ENCODE measurements at regions not wholly inside any gene's neighbourhood (a gene's known extent, or its start where the extent isn't known, plus 50 kb on each side); places are given as distances from the start of the nearest gene placed in this dataset.

GRCh38 chr22:27437570-27437969 is 364.0 kb downstream of the MN1 start:
- no peak for DNase-seq

DNA sequence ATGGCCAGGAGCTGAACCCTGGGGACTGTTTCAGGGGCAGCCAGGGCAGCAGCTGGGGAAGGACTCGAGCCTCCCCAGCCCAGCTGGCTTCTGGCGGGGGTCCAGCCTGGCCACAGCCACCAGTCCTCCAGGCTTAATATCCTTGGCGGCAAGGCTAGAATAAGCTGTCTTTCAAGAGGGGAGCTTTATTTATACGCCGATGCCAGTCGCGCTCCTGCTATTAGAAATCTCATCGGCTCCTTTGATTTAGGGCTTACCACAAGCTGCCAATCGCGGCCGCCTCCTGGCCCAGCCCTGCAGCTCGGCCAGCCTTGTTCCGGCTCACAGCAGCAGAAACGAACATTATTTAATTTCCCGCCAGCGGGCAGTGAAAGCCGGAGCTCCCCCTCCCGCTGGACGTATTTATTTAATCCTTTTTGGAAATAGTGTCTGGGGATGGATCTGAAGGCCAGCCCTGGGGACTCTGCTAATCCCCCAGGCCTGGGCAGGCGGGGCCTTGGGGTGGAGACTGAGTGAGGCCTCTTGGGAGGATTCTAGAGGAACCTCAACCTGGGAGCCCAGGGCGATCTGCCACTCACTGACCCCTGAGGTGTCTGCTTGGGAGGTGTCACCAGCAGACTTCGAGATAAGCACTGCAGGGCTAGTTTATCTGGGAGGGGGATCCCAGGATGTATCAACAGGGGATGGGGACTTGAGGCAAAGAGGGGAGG is 363.1 kb downstream of the MN1 start:
- DNase-seq = no peak

DNA sequence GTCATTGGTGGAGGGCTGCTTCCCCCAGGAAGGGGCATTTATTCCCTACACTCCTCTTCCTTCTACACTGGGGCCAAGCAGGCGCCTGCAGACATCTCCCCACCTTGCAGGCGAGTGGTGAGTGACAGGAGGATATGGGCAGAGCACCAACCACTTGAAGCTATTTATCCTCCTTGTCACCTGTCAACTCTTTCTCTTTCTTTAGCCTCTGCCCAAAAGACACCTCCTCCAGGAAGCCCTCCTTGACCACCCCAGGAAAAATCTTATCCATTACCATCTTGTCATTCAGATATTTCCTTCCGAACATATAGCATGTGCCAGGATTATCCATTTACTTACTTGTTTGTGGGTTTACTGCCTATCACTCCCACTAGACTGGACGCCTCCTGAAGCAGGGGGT is 362.4 kb downstream of the MN1 start:
- DNase-seq = no peak

DNA sequence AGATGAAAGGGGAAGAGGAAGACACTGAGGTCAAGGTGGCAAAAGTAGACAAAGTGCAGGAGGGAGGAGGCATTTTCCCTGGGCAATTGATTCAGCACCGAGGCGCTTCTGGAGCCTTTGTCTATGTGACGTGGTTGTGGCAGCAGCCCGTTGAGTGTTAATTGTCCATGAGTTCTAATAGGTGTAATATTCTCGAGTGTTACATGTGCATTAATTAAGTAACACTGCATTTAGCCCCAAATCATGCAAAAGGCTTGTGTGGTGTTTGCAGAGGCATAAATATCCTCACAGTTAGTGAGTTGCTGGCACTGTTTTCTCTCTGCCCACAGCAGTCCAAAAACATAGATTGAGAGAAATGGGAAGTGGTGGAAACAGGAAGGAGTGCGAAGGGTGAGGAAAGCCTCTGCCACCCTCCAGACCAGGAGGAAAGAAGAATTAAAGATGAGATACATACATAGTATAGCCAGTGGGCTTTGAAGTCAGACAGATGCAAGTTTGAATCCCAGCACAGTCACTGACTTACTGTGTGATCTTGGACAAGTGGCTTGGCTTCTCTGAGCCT is 361.2 kb downstream of the MN1 start:
- no peak for DNase-seq

DNA sequence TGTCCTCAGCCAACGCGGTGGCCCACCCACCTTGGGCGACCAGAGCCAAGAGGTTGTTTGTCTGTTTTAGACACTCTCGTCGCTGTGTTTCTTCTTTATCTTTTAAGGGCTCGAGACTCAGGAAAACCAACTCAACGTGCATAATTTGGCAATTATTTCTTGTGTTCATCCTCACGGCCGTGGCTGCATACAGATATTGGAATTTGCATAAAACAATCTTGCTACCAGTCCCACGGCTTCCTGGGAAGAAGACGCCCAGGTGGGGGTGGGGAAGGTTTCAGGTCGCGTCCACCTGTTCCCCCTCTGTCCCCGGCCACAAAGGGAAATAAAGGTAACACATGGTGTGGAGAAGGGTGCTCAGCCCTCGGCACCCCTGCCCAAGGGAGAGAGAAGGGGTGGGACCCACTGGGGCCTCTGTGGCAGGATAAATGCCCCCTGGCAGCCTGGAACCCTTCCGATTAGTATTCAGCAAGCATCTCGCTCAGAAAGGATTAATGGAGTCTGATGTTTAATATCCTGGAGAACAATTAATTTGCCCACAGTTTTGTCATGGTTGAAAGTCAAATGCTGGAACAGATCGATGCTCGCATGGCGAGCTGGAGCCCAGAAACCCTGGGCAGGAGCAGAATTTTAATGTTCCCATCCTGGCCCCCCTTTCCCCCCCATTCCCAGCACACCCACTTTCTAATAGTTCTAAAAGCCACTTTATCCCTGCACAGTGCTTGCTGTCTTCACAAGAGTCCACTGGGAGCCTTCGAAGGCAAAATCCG is 359.7 kb downstream of the MN1 start:
- DNase-seq = no peak

GRCh38 chr22:27443306-27443705 is 358.2 kb downstream of the MN1 start:
- no peak for DNase-seq

DNA sequence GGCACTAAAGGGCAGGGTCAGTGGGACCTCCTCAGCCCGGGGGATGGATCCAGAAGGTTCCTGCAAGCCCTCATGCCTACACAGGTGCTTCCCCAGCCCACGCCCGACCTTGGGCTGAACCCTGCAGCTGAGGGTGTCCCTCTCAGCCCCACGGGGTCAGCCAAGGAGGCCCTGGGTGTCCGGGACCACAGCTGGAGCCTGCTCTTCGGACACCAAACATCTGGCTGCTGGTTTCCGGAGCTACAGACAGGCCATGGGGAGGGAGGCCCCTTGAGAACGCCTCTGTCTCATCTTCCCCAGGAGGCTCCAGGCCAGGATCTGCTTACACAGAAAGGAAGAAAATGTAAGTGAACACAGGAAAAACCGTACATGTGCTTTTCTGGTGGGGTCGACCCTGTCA is 355.7 kb downstream of the MN1 start:
- no peak for DNase-seq

GRCh38 chr22:27447289-27447688 is 354.3 kb downstream of the MN1 start:
- DNase-seq = no peak

DNA sequence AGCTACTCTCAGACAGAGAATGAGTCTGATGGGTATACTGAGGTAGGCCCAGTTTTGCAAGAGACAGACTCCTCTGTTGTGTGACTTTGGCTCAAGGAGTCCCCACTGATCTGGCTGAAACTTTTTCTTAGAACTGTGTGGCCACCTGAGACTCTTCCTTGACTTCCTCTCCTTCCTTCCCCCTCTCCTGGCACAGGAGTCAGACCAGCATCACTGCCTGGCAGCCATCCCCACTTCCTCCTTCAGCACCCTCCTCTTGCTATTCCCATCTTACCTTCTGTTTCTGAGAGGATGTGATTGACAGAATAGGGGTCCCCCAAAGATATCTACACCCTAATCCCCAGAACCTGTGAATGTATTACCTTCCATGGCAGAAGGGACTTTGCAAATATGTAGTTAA is 351.1 kb downstream of the MN1 start:
- no peak for DNase-seq

DNA sequence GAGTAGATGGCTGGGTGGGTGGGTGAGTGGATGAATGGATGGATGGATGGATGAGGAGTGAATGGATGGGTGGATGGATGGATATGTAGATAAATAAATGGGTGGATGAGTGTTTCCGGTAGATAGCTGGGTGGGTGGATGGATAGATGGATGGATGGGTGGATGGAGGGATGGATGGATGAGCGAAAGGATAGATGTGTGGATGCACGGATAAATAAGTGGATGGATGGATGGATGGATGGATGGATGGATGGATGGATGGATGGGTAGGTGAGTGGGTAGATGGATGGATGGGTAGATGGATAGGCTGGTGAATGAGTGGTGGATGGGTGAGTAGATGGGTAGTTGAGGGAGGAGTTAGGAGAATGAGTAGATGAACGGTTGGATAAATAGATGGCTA is 349.3 kb downstream of the MN1 start:
- no peak for DNase-seq

GRCh38 chr22:27452922-27453321 is 348.6 kb downstream of the MN1 start:
- DNase-seq = no peak

- no peak for DNase-seq
These were observed 347.8 kb downstream of the MN1 start for GRCh38 chr22:27453725-27454124.

- DNase-seq = no peak
These were observed 346.6 kb downstream of the MN1 start for GRCh38 chr22:27454807-27455450.

DNA sequence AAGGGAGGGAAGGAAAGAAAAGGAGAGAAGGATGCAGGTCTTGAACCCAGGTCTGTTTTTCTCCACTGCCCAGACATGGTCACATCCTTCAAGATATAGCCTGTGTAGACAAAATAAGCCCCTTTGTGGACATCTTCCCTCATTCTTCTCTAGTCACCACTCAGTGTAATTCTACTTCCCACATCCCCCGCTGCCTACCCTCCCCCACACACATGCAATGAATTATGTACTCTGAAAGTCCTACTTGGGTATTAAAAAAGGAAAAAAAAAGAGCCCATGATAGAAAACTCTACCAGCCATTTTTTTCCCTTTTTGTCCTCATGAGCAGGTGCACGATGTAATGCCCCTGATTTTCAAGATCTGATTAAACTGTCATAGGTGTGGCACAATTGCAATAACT is 346.0 kb downstream of the MN1 start:
- no peak for DNase-seq

- DNase-seq = no peak
These were observed 344.7 kb downstream of the MN1 start for GRCh38 chr22:27456696-27457503.

- no peak for DNase-seq
These were observed 341.6 kb downstream of the MN1 start for GRCh38 chr22:27459999-27460398.

- DNase-seq = no peak
These were observed 340.8 kb downstream of the MN1 start for GRCh38 chr22:27460591-27461347.

DNA sequence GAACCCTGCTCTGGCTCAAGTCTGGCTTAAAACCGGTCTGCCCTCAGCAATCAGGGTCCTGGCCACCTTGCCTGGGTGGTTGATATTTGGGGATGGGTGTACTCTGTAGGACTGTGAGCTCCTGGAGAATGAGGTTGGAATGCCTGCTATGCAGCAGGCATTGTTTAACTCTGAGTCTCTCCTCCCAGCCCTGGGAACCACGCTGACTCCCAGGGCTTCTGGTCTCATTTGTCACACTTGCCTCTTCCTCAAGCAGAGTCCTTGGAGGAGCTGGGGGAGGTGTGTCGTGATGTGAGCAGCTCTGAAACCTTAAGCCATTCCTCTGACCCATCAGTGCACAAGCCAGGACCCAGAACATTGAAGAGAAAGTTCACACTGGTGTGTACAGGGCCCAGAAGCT is 340.1 kb downstream of the MN1 start:
- no peak for DNase-seq

DNA sequence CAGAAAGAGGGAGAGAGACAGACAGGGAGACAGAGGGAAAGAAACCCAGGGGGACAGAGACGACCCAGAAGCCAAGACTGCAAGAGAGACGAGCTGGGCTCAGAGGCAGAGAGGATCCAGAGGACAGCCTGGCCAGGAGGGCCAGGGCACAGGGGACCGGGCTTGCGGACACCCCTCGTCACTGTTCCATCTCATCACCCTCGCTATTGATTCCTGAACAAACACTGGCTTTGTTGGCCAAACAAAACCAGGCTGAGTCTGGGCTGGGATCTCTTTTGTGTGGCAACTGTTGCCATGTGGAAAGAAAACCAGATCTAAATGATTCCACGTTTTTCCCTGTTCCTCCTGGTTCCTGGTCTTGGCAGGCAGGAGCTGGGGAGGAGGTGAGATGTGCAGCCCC is 339.4 kb downstream of the MN1 start:
- no peak for DNase-seq

DNA sequence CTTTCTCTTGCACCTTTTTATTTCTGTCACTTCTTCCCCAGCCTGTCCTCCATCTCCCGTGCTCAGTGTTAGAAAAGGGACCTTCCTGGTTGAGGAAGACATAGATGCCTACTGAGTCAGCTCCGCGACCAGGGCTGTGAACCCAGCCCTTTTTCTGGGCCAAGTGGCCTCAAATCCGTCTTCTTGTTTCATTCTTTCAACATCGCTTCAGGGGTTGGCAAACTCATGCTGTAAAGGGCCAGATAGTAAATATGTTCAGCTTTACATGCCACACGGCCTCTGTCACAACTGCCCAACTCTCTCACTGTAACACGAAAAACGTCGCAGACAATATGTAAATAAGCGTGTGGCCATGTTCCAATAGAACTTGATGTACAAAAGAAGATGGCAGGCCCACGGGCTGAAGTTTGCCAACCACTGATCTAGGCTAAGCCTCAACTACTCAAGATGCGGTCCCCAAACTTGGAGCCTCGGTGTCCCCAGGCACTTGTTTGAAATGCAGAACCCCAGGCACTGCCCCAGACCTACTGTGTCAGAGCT is 338.4 kb downstream of the MN1 start:
- DNase-seq = no peak

DNA sequence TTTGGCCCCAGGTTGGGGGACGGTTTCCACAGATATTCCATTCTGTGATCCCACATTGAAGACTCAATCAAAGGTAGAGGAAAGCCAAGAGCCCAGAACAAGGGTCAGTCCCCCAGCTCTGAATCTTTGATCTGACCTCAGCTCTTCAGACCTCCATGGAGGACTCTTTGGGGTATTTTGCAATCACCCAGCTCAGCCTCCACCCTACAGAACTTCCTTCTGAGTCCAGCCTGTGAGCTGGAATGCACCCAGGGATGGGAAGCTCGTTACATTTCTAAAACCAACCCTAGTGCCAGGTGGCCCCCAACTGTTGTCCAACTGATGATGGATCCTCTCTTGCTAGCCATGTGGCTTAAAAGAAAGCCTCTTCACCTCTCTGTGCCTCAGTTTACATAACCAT is 335.3 kb downstream of the MN1 start:
- no peak for DNase-seq
